ENCODE measurements at regions not wholly inside any gene's neighbourhood (a gene's known extent, or its start where the extent isn't known, plus 50 kb on each side); places are given as distances from the start of the nearest gene placed in this dataset.
"Not testable (repeated sequence)": the region's sequence is repeated elsewhere in the genome, so short reads cannot be mapped to it uniquely, and the experiment has no call there.

DNA sequence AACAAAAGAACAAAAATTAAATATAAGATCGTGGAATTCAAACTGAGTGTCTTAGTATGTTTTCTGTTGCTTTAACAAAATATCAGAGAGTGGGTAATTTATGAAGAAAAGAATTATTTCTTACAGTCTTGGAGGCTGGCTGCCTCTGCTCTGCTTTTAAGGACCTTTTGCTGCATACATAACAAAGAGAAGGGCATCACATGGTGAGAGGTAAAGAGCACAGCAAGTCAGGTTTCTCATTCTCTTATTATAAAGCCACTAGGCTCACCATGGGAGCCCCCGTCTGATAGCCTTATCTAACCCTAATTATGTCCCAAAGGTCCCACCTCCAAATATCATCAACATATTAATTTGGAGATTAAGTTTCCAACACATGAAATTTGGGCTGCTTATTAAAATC lies 231.3 kb downstream of the SLITRK6 start:
- TF ChIP-seq, protein P1, sequence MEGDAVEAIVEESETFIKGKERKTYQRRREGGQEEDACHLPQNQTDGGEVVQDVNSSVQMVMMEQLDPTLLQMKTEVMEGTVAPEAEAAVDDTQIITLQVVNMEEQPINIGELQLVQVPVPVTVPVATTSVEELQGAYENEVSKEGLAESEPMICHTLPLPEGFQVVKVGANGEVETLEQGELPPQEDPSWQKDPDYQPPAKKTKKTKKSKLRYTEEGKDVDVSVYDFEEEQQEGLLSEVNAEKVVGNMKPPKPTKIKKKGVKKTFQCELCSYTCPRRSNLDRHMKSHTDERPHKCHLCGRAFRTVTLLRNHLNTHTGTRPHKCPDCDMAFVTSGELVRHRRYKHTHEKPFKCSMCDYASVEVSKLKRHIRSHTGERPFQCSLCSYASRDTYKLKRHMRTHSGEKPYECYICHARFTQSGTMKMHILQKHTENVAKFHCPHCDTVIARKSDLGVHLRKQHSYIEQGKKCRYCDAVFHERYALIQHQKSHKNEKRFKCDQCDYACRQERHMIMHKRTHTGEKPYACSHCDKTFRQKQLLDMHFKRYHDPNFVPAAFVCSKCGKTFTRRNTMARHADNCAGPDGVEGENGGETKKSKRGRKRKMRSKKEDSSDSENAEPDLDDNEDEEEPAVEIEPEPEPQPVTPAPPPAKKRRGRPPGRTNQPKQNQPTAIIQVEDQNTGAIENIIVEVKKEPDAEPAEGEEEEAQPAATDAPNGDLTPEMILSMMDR (conservative IDR thresholded peaks at IDR 0.05), result no peak
- no peak for TF ChIP-seq ZFX (IDR thresholded peaks at IDR 0.05)
- H3K27ac ChIP-seq, result no peak overlapping the region

DNA sequence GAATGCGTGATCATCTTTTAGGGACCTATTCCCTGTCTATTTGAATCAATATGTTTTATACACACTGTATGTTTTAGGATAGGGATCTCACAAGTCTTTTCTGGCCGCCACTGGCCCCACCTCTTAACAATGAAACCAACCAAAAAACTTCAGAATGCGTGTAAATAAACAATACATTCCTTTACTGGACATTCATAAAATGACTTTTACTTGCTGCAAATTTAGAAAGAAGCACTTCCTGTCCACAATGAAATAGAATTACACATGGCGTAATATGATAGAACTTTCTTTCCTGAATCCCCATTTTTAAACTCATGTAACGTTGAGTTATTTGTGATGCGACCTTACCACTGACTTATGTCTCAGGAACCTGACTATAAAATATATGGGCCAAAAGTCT lies 233.6 kb downstream of the SLITRK6 start:
- TF ChIP-seq, protein P1 (conservative IDR thresholded peaks at IDR 0.05), result no peak
- TF ChIP-seq ZFX (IDR thresholded peaks at IDR 0.05), result no peak
- no peak overlapping the region for H3K27ac ChIP-seq

DNA sequence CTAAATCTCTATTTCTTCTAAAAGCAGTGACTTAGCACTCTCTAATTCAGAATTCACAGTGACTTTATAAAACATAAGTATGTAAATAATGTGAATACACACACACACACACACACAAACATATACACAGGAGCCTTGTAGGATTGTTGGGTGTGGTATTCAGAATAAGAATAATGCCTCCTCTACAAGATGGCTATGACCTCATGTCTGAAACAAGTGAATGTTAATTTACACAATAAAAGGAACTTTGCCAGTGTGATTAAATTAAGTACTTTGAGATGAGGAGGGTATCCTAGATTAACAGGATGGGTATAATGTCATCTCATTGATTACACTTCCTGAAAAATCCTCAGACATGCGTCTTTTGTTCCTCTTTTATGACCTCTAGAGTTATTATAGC lies 234.6 kb downstream of the SLITRK6 start:
- H3K27ac ChIP-seq, result no peak overlapping the region
- TF ChIP-seq ZFX (IDR thresholded peaks at IDR 0.05), result no peak
- TF ChIP-seq, protein P1 (conservative IDR thresholded peaks at IDR 0.05), result no peak

DNA sequence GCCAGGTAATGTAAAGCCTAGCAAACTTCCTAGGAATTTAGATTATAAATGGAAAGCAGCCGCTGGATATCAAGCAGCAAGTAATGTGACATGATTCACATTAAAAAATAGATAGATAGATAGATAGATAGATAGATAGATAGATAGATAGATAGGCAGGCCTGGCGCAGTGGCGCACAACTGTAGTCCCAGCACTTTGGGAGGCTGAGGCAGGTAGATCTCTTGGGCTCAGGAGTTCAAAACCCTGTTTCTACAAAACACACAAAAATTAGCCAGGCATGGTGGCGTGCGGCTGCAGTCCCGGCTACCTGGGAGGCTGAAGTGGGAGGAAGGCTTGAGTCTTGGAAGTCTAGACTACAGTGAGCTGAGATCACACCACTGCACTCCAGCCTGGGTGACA lies 236.9 kb downstream of the SLITRK6 start:
- TF ChIP-seq, protein P1 (conservative IDR thresholded peaks at IDR 0.05), result no peak
- no peak for TF ChIP-seq ZFX (IDR thresholded peaks at IDR 0.05)
- H3K27ac ChIP-seq, result no peak overlapping the region

DNA sequence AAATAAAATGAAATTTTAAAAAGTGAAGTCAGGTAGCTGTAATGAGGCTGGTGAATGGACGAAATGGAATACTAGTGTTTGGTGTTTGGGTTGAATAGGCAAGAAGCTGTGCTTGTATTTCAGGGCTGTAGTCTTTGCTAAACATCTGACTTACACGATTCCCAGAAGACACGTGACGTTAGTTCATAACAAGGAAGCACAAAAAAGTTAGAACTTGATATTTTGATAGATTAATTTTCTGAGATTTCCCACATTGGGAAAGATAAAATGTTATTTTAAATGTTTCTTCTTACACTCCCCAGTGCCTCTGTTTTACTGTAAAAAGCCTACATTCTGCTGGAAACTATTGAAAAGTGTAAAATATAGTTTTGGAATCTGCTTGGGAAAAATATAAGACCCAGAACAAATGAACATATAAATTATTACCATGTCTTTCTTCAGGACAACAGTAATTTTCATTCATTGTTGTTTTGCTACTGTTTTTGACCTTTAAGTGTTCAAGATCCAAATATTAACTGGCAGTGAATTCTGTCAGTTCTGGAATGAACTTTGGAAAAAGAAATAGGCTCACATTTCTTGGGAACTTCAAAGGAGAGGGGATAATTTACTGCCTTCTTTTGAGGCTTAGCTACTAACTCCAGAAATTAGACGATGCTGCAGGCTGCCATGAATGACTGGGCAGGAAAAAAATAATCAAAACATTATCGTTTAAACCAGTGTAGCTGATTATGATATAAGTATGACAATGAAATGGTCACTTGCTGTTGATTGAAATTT lies 241.3 kb downstream of the SLITRK6 start:
- TF ChIP-seq ZFX (IDR thresholded peaks at IDR 0.05), result no peak
- TF ChIP-seq, protein P1 (conservative IDR thresholded peaks at IDR 0.05), result no peak
- no peak overlapping the region for H3K27ac ChIP-seq

DNA sequence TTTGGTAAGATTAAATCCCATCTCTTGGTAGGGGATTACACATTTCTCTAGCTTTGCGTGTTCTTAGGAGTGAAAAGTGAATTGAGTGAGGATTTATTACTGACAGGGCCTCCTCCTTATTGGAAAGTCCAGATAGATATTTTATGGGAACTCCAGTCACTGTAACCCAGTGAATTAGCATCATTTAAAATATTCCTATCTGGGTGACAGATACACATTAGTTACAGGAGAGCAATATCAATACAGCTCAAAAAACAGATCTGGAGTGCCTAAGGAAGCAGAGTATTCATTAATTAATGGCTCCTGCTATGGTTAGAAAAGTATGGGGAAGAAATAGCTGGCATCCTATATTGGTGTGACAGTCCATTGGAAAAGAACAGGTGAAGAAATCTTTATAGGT lies 248.2 kb downstream of the SLITRK6 start:
- TF ChIP-seq, protein P1 (conservative IDR thresholded peaks at IDR 0.05), result no peak
- no peak for TF ChIP-seq ZFX (IDR thresholded peaks at IDR 0.05)
- no peak overlapping the region for H3K27ac ChIP-seq

DNA sequence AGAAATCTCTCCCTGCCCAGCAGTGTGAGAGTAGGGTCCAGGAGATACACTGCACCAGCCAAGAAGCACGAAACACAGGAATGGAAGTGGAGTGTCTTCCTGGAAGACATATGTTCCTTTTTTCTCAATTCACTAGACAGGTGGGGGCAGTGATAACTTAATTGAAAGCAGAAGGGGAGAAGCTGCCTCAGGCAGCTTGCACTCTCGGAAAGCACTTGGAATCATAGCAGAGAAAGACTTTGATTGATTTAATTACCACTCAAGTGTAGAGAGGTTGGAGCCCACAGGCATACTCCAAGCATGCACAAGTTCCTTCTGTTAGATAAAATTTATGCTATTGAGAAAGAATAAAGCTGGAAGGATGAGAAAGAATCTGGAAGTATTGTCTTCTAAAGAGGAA lies 249.4 kb downstream of the SLITRK6 start:
- TF ChIP-seq, protein P1 (conservative IDR thresholded peaks at IDR 0.05), result no peak
- no peak for TF ChIP-seq ZFX (IDR thresholded peaks at IDR 0.05)
- no peak overlapping the region for H3K27ac ChIP-seq

DNA sequence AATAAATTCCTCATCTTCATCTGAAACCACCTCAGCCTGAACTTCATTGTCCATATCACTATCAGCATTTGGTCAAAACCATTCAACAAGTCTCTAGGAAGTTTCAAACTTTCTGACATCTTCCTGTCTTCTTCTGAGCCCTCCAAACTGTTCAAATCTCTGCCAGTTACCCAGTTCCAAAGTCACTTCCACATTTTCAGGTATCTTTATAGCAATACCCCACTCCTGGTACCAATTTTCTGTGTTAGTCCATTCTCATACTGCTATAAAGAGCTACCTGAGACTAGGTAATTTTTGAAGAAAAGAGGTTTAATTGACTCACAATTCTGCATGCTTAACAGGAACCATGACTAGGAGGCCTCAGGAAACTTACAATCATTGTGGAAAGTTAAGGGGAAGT lies 250.4 kb downstream of the SLITRK6 start:
- not testable (repeated sequence) for H3K27ac ChIP-seq
